ENCODE measurements at regions not wholly inside any gene's neighbourhood (a gene's known extent, or its start where the extent isn't known, plus 50 kb on each side); places are given as distances from the start of the nearest gene placed in this dataset.

GRCh38 chr4:111997785-111998184, 147.5 kb upstream of the FAM241A start (continued):
- TF ChIP-seq MLLT1 (IDR thresholded peaks at IDR 0.05) (no peak), E2F8 (IDR thresholded peaks at IDR 0.05; ENCODE audit: low read depth, partially characterized antibody) (no peak), HSF1 (IDR thresholded peaks at IDR 0.05; ENCODE audit: low read depth, low read length) (no peak), ZNF217 (IDR thresholded peaks at IDR 0.05) (no peak), MTA2 (IDR thresholded peaks at IDR 0.05; ENCODE audit: low read depth) (no peak), GABPA (IDR thresholded peaks at IDR 0.05; ENCODE audit: low read depth) (no peak), ASH2L (IDR thresholded peaks at IDR 0.05; ENCODE audit: borderline replicate concordance, low read depth) (no peak), ZBTB4 (CRISPR knock-in tag; IDR thresholded peaks at IDR 0.05) (no peak), CHD2 (IDR thresholded peaks at IDR 0.05; ENCODE audit: borderline replicate concordance, low read depth, low read length) (no peak)
- TF ChIP-seq, protein P1, sequence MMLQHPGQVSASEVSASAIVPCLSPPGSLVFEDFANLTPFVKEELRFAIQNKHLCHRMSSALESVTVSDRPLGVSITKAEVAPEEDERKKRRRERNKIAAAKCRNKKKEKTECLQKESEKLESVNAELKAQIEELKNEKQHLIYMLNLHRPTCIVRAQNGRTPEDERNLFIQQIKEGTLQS (IDR thresholded peaks at IDR 0.05; ENCODE audit: borderline replicate concordance, extremely low read depth, low read depth, low read length): no peak
- TF ChIP-seq, protein P2, sequence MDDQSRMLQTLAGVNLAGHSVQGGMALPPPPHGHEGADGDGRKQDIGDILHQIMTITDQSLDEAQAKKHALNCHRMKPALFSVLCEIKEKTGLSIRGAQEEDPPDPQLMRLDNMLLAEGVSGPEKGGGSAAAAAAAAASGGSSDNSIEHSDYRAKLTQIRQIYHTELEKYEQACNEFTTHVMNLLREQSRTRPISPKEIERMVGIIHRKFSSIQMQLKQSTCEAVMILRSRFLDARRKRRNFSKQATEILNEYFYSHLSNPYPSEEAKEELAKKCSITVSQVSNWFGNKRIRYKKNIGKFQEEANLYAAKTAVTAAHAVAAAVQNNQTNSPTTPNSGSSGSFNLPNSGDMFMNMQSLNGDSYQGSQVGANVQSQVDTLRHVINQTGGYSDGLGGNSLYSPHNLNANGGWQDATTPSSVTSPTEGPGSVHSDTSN (IDR thresholded peaks at IDR 0.05; ENCODE audit: insufficient replicate concordance, low read depth, low read length): no peak
